IMR-90 (cell line): ENCODE measurements at regions not wholly inside any gene's neighbourhood (a gene's known extent, or its start where the extent isn't known, plus 50 kb on each side); places are given as distances from the start of the nearest gene placed in this dataset.

Experiments used
- ATAC-seq: fragments of 200-7000 bp; cut with Tn5 transposase; 2 replicates; pipeline ENCODE4 v1.9.1; 2020; ENCODE audit warnings: low read depth, mild to moderate bottlenecking, moderate library complexity
- BruUV-seq: library from RNA; stranded (reverse); fragments of 400-500 nt; replicated peaks from 2 replicates; lab custom pipeline; 2021; lab: Mats Ljungman, UMichigan
- CTCF ChIA-PET: fragments of 300-600 bp; formaldehyde crosslinking; extraction: SDS; loops from one replicate; lab custom pipeline; 2021; ENCODE audit warnings: antibody characterized with exemption; lab: Yijun Ruan, JAX
- POLR2A ChIA-PET: fragments of 300-600 bp; sonication (Branson Sonifier 250); formaldehyde crosslinking; loops from one replicate; lab custom pipeline; 2022; ENCODE audit warnings: antibody characterized with exemption; ENCODE audit not compliant: unreplicated experiment; lab: Charles Lee
- DNase-seq: peaks from one replicate; pipeline ENCODE4 v3.0.0; 2013
- H2AFZ ChIP-seq: replicated peaks from 2 replicates; pipeline ENCODE3; 2013; ENCODE audit warnings: low read length, mild to moderate bottlenecking; ENCODE audit not compliant: poor library complexity
- H2AK5ac ChIP-seq: 2 replicates; pipeline ENCODE4 v1.6.1; 2013; ENCODE audit warnings: low read depth, low read length, inconsistent platforms
- H2AK9ac ChIP-seq: replicated peaks from 2 replicates; pipeline ENCODE3; 2013; ENCODE audit warnings: mild to moderate bottlenecking, low read depth, low read length, moderate library complexity; ENCODE audit not compliant: poor library complexity
- H2BK120ac ChIP-seq: 2 replicates; pipeline ENCODE4 v1.6.1; 2013; ENCODE audit warnings: low read depth, low read length, inconsistent platforms
- H2BK15ac ChIP-seq: 3 replicates; pipeline ENCODE4 v1.6.1; 2013; ENCODE audit warnings: low read depth, low read length, inconsistent platforms
- H2BK20ac ChIP-seq: 2 replicates; pipeline ENCODE4 v1.6.1; 2013; ENCODE audit warnings: low read depth, mild to moderate bottlenecking, inconsistent platforms, low read length, moderate library complexity
- H2BK5ac ChIP-seq: 2 replicates; pipeline ENCODE4 v1.6.1; 2013; ENCODE audit warnings: mild to moderate bottlenecking, low read depth, low read length, inconsistent platforms; ENCODE audit not compliant: poor library complexity, severe bottlenecking
- H3K14ac ChIP-seq: replicated peaks from 2 replicates; pipeline ENCODE4 v1.6.1; 2013; ENCODE audit warnings: low read depth, low read length, inconsistent platforms
- H3K18ac ChIP-seq: 2 replicates; pipeline ENCODE4 v1.6.1; 2013; ENCODE audit warnings: low read depth, low read length, control low read depth
- H3K23ac ChIP-seq: 2 replicates; pipeline ENCODE4 v1.6.1; 2013; ENCODE audit warnings: low read depth, low read length, inconsistent platforms
- H3K27ac ChIP-seq: 2 replicates; pipeline ENCODE4 v1.5.1; 2013; ENCODE audit warnings: mild to moderate bottlenecking, control low read depth, low read length; ENCODE audit not compliant: insufficient read depth
- H3K27me3 ChIP-seq: 2 replicates; pipeline ENCODE4 v1.6.1; 2013; ENCODE audit warnings: low read length; ENCODE audit not compliant: control insufficient read depth, insufficient read depth
- H3K36me3 ChIP-seq: 2 replicates; pipeline ENCODE4 v1.6.1; 2013; ENCODE audit warnings: low read length, mixed read lengths; ENCODE audit not compliant: control insufficient read depth, insufficient read depth
- H3K4ac ChIP-seq: 2 replicates; pipeline ENCODE4 v1.6.1; 2013; ENCODE audit warnings: low read depth, low read length, inconsistent platforms
- H3K4me1 ChIP-seq: 2 replicates; pipeline ENCODE4 v1.6.1; 2013; ENCODE audit warnings: low read length, mixed read lengths; ENCODE audit not compliant: control insufficient read depth, insufficient read depth
- H3K4me2 ChIP-seq: 2 replicates; pipeline ENCODE4 v1.6.1; 2013; ENCODE audit warnings: low read depth, mild to moderate bottlenecking, control low read depth, low read length, moderate library complexity
- H3K4me3 ChIP-seq: 2 replicates; pipeline ENCODE4 v1.5.1; 2013; ENCODE audit warnings: low read depth, mild to moderate bottlenecking, control low read depth, low read length, moderate library complexity; ENCODE audit not compliant: insufficient read depth
- H3K56ac ChIP-seq: 2 replicates; pipeline ENCODE4 v1.6.1; 2013; ENCODE audit warnings: low read length, inconsistent platforms; ENCODE audit not compliant: insufficient read depth; ENCODE audit errors: extremely low read depth
- H3K79me1 ChIP-seq, 2 experiments: 2 replicates each; pipeline ENCODE4 v1.6.1; 2013; ENCODE audit warnings: low read length in 2 of 2, inconsistent platforms in 1 of 2, low read depth in 1 of 2
- H3K9ac ChIP-seq: 2 replicates; pipeline ENCODE4 v1.6.1; 2013; ENCODE audit warnings: low read depth, low read length, control low read depth
- H3K9me1 ChIP-seq: 2 replicates; pipeline ENCODE4 v1.6.1; 2013; ENCODE audit warnings: low read length, inconsistent platforms; ENCODE audit not compliant: insufficient read depth
- H3K9me3 ChIP-seq: 2 replicates; pipeline ENCODE4 v1.6.1; 2013; ENCODE audit warnings: low read length; ENCODE audit not compliant: control insufficient read depth, insufficient read depth
- H4K20me1 ChIP-seq: 2 replicates; pipeline ENCODE4 v1.6.1; 2013; ENCODE audit warnings: low read length, inconsistent platforms; ENCODE audit not compliant: insufficient read depth
- H4K5ac ChIP-seq: 2 replicates; pipeline ENCODE4 v1.6.1; 2013; ENCODE audit warnings: mild to moderate bottlenecking, low read depth, low read length, control low read depth
- H4K8ac ChIP-seq, 2 experiments: 2 replicates each; pipeline ENCODE4 v1.6.1; 2013; ENCODE audit warnings: low read depth in 2 of 2, low read length in 2 of 2, control low read depth in 1 of 2, inconsistent platforms in 1 of 2
- H4K91ac ChIP-seq: 2 replicates; pipeline ENCODE4 v1.6.1; 2013; ENCODE audit warnings: low read depth, low read length, inconsistent platforms; ENCODE audit not compliant: insufficient read depth
- BHLHE40 ChIP-seq: fragments of 150-350 bp; IDR thresholded peaks from 2 replicates; pipeline ENCODE4 v1.6.1; 2016; ENCODE audit warnings: mild to moderate bottlenecking, low read depth, low read length
- CEBPB ChIP-seq: IDR thresholded peaks from 2 replicates; pipeline ENCODE4 v1.6.1; 2012; ENCODE audit warnings: low read depth, low read length, improper control_type of control experiment
- CHD1 ChIP-seq: IDR thresholded peaks from 2 replicates; pipeline ENCODE4 v1.6.1; 2012; ENCODE audit warnings: low read depth, low read length, improper control_type of control experiment
- FOS ChIP-seq: fragments of 150-350 bp; IDR thresholded peaks from 2 replicates; pipeline ENCODE4 v1.6.1; 2016; ENCODE audit warnings: low read depth, low read length
- MAFK ChIP-seq: IDR thresholded peaks from 2 replicates; pipeline ENCODE4 v1.6.1; 2012; ENCODE audit warnings: low read depth, low read length, improper control_type of control experiment
- MXI1 ChIP-seq: IDR thresholded peaks from 2 replicates; pipeline ENCODE4 v1.6.1; 2012; ENCODE audit warnings: low read depth, mild to moderate bottlenecking, low read length, moderate library complexity, borderline replicate concordance
- NFE2L2 ChIP-seq: fragments of 150-350 bp; IDR thresholded peaks from 2 replicates; pipeline ENCODE4 v1.6.1; 2016; ENCODE audit warnings: low read depth, mild to moderate bottlenecking, low read length
- POLR2A ChIP-seq: IDR thresholded peaks from 2 replicates; pipeline ENCODE4 v1.6.1; 2012; ENCODE audit warnings: mild to moderate bottlenecking, low read depth, low read length
- RAD21 ChIP-seq: IDR thresholded peaks from 2 replicates; pipeline ENCODE4 v1.6.1; 2012; ENCODE audit warnings: low read length, improper control_type of control experiment
- WGBS, 2 experiments: methylation state at CpG; one replicate each; pipeline versions ENCODE4 v1.1.5 to v1.1.7; 2013; ENCODE audit warnings: missing lambda C conversion rate in 2 of 2; ENCODE audit not compliant: insufficient read length in 1 of 2; ENCODE audit errors: extremely low coverage in 2 of 2; 5-methylcytosine and 5-hydroxymethylcytosine counted together
- dilution Hi-C: fragments of 300-500 bp; cut with HindIII; formaldehyde crosslinking; loops from one replicate; pipeline ENCODE4 v1.14.3; 2018; ENCODE audit warnings: low sequenced_read_pairs; ENCODE audit not compliant: unreplicated experiment
- in situ Hi-C: fragments of 300-500 bp; cut with MboI; formaldehyde crosslinking; loops from 3 replicates; pipeline ENCODE4 v1.14.3; 2019; ENCODE audit warnings: low sequenced_read_pairs, inconsistent platforms, mixed read lengths
- intact Hi-C: fragments of 100-400 bp; cut with micrococcal nuclease; formaldehyde crosslinking; loops from 2 replicates; pipeline ENCODE4 v1.10.0; 2022
- TF ChIP-seq, protein P1 (sequence below): fragments of 150-350 bp; IDR thresholded peaks from 2 replicates; pipeline ENCODE4 v1.6.1; 2016; ENCODE audit warnings: low read depth, mild to moderate bottlenecking, low read length, moderate library complexity, borderline replicate concordance
- TF ChIP-seq, protein P2 (sequence below): conservative IDR thresholded peaks from 2 replicates; pipeline ENCODE4 v1.5.1; 2012; ENCODE audit warnings: mild to moderate bottlenecking, low read depth, low read length, improper control_type of control experiment

- Histone ChIP-seq H3K4me2 (no peak overlapping the region), H3K9me3 (no peaks in the 10 kb centered on the region), H3K36me3 (no peaks in the 10 kb centered on the region), H2BK15ac (no peak overlapping the region), H2AK9ac (no peak overlapping the region), H3K9me1 (no peaks in the 10 kb centered on the region), H3K9ac (no peak overlapping the region), H3K23ac (no peak overlapping the region), H3K4me1 (no peaks in the 10 kb centered on the region), H2BK120ac (no peak overlapping the region), H3K18ac (no peak overlapping the region), H3K79me1 (no peaks in the 10 kb centered on the region), H3K4ac (no peak overlapping the region), H2BK5ac (no peak overlapping the region), H2BK20ac (no peak overlapping the region), H3K27me3 (no peaks in the 10 kb centered on the region), H4K91ac (no peak overlapping the region), H4K8ac (no peak overlapping the region), H2AK5ac (no peak overlapping the region), H3K4me3 (no peak overlapping the region), H4K20me1 (no peaks in the 10 kb centered on the region), H3K27ac (no peak overlapping the region), H3K14ac (no peak overlapping the region), H3K56ac (no peak overlapping the region), H4K5ac (no peak overlapping the region), H2AFZ (no peak overlapping the region)
- no TSS peak for BruUV-seq
- in situ Hi-C loops: no loop called here
- dilution Hi-C loops: no loop called here
- WGBS, 2 experiments: no CpG with 5 or more reads among the region's 4 CpGs
- DNase-seq (no peak), ATAC-seq (no peak)
- TF ChIP-seq, protein P1, sequence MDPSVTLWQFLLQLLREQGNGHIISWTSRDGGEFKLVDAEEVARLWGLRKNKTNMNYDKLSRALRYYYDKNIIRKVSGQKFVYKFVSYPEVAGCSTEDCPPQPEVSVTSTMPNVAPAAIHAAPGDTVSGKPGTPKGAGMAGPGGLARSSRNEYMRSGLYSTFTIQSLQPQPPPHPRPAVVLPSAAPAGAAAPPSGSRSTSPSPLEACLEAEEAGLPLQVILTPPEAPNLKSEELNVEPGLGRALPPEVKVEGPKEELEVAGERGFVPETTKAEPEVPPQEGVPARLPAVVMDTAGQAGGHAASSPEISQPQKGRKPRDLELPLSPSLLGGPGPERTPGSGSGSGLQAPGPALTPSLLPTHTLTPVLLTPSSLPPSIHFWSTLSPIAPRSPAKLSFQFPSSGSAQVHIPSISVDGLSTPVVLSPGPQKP: no peak
- TF ChIP-seq RAD21 (no peak), FOS (no peak), CEBPB (no peak), MXI1 (no peak), MAFK (no peak), BHLHE40 (no peak), POLR2A (no peak), CHD1 (no peak), NFE2L2 (no peak)
- TF ChIP-seq, protein P2, sequence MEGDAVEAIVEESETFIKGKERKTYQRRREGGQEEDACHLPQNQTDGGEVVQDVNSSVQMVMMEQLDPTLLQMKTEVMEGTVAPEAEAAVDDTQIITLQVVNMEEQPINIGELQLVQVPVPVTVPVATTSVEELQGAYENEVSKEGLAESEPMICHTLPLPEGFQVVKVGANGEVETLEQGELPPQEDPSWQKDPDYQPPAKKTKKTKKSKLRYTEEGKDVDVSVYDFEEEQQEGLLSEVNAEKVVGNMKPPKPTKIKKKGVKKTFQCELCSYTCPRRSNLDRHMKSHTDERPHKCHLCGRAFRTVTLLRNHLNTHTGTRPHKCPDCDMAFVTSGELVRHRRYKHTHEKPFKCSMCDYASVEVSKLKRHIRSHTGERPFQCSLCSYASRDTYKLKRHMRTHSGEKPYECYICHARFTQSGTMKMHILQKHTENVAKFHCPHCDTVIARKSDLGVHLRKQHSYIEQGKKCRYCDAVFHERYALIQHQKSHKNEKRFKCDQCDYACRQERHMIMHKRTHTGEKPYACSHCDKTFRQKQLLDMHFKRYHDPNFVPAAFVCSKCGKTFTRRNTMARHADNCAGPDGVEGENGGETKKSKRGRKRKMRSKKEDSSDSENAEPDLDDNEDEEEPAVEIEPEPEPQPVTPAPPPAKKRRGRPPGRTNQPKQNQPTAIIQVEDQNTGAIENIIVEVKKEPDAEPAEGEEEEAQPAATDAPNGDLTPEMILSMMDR: no peak
- POLR2A ChIA-PET: no interaction called here
- CTCF ChIA-PET: interaction anchor here (0.9 kb wide), 1 partner anchor 13 kb away, joined by 3 read pairs; no protein-coding TSS in a partner anchor
- intact Hi-C loops: no loop called here
These were observed 81.5 kb upstream of the NEK7 start for GRCh38 chr1:198075296-198075695.
